ENCODE measurements at regions not wholly inside any gene's neighbourhood (a gene's known extent, or its start where the extent isn't known, plus 50 kb on each side); places are given as distances from the start of the nearest gene placed in this dataset.

DNA sequence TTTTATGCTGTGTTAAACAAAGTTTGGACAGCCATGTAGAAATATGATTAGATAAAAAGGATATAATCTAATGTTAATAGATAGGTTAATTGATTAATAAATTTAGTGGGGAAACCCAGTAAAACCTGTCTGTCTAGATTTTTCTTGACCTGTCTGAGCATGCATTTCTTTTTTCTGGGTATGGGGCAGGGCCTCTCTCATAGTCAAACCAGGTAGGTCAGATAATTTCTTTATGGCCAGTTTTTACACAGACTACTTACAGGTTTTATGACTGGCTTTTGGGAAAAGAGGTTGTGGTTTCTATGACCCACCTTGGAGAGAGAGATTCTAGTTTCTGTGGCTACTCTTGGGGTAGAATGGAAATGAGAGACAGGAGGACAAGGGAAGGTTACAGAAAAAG, 135.6 kb upstream of the EPHA5 start:
- Histone ChIP-seq H3K36me3 (replicated peaks in 1 of 2; ENCODE audit: insufficient read depth in 1 of 2, low read depth in 2 of 2) (no peaks in the 10 kb centered on the region), H3K27ac (no peak overlapping the region), H3K9me3 (no peaks in the 10 kb centered on the region), H3K4me3 (no peak overlapping the region), H3K4me1 (no peaks in the 10 kb centered on the region), H3K27me3 (no peaks in the 10 kb centered on the region)
- ATAC-seq (no peak), DNase-seq (no peak)
- intact Hi-C loops (cut with DNase I), result no loop called here
- TF ChIP-seq, protein P1, sequence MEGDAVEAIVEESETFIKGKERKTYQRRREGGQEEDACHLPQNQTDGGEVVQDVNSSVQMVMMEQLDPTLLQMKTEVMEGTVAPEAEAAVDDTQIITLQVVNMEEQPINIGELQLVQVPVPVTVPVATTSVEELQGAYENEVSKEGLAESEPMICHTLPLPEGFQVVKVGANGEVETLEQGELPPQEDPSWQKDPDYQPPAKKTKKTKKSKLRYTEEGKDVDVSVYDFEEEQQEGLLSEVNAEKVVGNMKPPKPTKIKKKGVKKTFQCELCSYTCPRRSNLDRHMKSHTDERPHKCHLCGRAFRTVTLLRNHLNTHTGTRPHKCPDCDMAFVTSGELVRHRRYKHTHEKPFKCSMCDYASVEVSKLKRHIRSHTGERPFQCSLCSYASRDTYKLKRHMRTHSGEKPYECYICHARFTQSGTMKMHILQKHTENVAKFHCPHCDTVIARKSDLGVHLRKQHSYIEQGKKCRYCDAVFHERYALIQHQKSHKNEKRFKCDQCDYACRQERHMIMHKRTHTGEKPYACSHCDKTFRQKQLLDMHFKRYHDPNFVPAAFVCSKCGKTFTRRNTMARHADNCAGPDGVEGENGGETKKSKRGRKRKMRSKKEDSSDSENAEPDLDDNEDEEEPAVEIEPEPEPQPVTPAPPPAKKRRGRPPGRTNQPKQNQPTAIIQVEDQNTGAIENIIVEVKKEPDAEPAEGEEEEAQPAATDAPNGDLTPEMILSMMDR (IDR thresholded peaks at IDR 0.05), result no peak

DNA sequence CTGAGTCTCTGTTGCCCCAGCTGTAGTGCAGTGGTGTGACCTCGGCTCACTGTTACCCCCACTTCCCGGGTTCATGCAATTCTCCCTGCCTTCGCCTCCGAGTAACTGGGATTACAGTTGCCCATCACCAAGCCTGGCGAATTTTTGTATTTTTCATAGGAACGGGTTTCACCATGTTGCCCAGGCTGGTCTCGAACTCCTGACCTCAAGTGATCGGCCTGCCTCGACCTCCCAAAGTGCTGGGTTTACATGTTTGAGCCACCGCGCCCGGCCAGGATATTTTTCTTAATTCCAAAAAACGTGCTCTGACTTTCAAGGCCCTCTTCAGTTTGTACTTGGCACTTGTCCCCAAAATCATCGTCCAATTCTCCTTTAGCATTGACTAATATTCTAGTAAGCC, 129.2 kb upstream of the EPHA5 start:
- H3K27me3 ChIP-seq, result no peaks in the 10 kb centered on the region
- H3K36me3 ChIP-seq (replicated peaks in 1 of 2; ENCODE audit: insufficient read depth in 1 of 2, low read depth in 2 of 2), result no peaks in the 10 kb centered on the region
- intact Hi-C loops (cut with DNase I), result no loop called here
- H3K9me3 ChIP-seq, result no peaks in the 10 kb centered on the region
- WGBS, 2 donors, result 78 to 87% methylated on average over 13 to 14 of the region's 14 CpGs
- ATAC-seq, result no peak
- no peak overlapping the region for H3K4me3 ChIP-seq
- no peak for TF ChIP-seq POLR2A (IDR thresholded peaks at IDR 0.05)
- TF ChIP-seq, protein P1 (IDR thresholded peaks at IDR 0.05), result no peak
- DNase-seq, result no peak
- no peaks in the 10 kb centered on the region for H3K4me1 ChIP-seq
- H3K27ac ChIP-seq, result no peak overlapping the region

DNA sequence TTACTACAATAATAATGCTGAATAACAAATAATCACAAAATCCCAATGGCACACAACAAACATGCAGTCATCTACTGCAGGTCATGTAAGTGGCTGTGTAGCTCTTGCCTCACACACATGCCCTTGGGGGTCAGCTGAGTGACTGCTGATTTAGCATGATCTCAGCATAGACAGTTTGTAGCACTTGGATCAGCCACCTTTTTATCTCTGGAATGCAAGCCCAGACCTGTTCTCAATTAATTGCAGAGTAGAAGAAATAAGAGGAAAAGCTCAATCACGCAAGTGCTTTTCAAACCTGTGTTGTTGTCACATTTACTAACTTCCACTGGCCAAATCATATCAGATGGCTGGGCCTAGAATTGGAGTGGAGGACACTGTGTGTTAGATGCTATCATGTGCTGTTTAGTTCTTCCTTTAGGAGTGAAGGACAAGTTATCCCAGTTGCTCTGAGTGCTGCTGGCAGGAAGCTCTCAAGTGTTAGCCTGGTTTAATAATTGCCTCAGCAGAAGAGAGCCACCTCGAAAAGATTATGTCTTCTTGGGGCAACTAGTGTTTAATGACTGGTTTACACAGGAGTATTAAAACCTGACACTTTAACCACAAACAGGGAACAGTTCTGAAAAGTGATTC, 128.3 kb upstream of the EPHA5 start:
- DNase-seq (no peak), ATAC-seq (no peak)
- Histone ChIP-seq H3K4me3 (no peak overlapping the region), H3K9me3 (no peaks in the 10 kb centered on the region), H3K4me1 (no peaks in the 10 kb centered on the region), H3K27ac (no peak overlapping the region), H3K36me3 (replicated peaks in 1 of 2; ENCODE audit: insufficient read depth in 1 of 2, low read depth in 2 of 2) (no peaks in the 10 kb centered on the region), H3K27me3 (no peaks in the 10 kb centered on the region)
- TF ChIP-seq, protein P1 (IDR thresholded peaks at IDR 0.05), result no peak
- no peak for TF ChIP-seq POLR2A (IDR thresholded peaks at IDR 0.05)
- 73 to 74% methylated on average over 2 of the region's 2 CpGs for WGBS, 2 donors
- intact Hi-C loops (cut with DNase I), result no loop called here

DNA sequence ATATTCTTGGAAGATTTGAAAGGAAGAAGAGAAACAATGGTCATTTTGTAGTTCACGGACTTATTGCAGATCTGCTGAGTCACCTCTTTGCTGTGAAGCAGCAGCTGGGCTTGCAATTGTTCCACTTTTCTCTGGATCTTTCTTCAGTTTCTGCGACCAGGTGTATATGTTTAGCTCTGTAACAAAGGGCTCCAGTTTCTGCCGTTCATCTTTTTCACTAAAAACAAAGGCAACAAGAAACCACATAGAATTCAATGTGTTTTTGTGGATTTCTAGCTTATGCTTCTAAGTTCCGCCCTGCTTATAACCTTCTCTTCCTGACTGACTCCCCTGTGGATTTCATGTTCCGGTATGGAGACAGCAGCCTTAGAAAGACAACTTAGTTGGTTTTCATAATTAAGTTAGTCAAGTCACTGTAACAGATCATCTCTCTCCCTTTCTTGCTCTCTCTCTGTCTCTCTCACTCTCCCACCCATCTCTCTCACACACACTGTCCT, 121.6 kb upstream of the EPHA5 start:
- TF ChIP-seq, protein P1 (IDR thresholded peaks at IDR 0.05), result no peak
- no peak for TF ChIP-seq POLR2A (IDR thresholded peaks at IDR 0.05)
- 26 to 37% methylated on average over 5 of the region's 5 CpGs for WGBS, 2 donors
- intact Hi-C loops (cut with DNase I), result no loop called here

More for the DNA sequence above, 121.6 kb upstream of the EPHA5 start:
- no peak overlapping the region for H3K4me3 ChIP-seq
- H3K27ac ChIP-seq, result no peak overlapping the region
- no peaks in the 10 kb centered on the region for H3K9me3 ChIP-seq
- H3K36me3 ChIP-seq (replicated peaks in 1 of 2; ENCODE audit: insufficient read depth in 1 of 2, low read depth in 2 of 2), result no peaks in the 10 kb centered on the region
- no peaks in the 10 kb centered on the region for H3K27me3 ChIP-seq
- DNase-seq (peak in 1 of 4 donors; percentile 31), ATAC-seq (peak; percentile 42)
- H3K4me1 ChIP-seq, result no peaks in the 10 kb centered on the region
